ENCODE measurements at regions not wholly inside any gene's neighbourhood (a gene's known extent, or its start where the extent isn't known, plus 50 kb on each side); places are given as distances from the start of the nearest gene placed in this dataset.

DNA sequence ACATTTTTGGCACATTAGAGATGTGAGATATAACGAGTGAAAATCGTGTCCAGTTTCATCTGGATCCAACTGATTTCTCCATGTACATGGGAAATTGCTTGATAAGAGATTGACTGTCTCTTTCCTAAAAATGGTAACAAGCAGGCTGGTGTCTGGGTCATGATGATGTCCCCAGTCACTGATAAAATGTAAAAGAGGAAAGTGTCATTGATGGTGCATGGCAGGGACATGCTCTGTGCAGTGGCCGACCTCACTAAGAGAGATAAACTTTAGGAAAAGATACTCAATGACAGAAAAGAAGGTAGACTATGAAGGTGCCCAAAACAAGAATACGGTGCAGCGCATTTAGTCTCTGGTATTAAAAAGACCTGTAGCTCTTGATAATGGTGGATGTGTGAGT, 1517.5 kb downstream of the RPIA start:
- no TSS peak for BruUV-seq (replicated peaks)
- intact Hi-C loops (cut with micrococcal nuclease): no loop called here

More for the DNA sequence above, 1517.5 kb downstream of the RPIA start:
- Histone ChIP-seq H4K91ac (ENCODE audit: insufficient read depth, low read depth, low read length) (no peak overlapping the region), H3K79me1 (ENCODE audit: low read depth in 1 of 2, low read length in 2 of 2) (no peaks in the 10 kb centered on the region), H3K9me3 (ENCODE audit: control insufficient read depth, insufficient read depth, low read length) (0 out of 2 replicates have a peak, but pooled peaks cover 3% of the 10 kb centered on the region), H3K14ac (replicated peaks; ENCODE audit: low read depth, low read length) (no peak overlapping the region), H2AK5ac (ENCODE audit: low read depth, low read length) (no peak overlapping the region), H2AK9ac (replicated peaks; ENCODE audit: low read depth, low read length, poor library complexity) (no peak overlapping the region), H3K27me3 (ENCODE audit: control insufficient read depth, insufficient read depth, low read length) (no peaks in the 10 kb centered on the region), H3K36me3 (ENCODE audit: control insufficient read depth, insufficient read depth, low read length) (no peaks in the 10 kb centered on the region), H2AFZ (replicated peaks; ENCODE audit: low read length, poor library complexity) (no peak overlapping the region), H2BK5ac (ENCODE audit: low read depth, low read length, poor library complexity, severe bottlenecking) (no peak overlapping the region), H2BK15ac (ENCODE audit: low read depth, low read length) (no peak overlapping the region), H4K8ac (ENCODE audit: low read depth in 2 of 2, low read length in 2 of 2) (no peak overlapping the region), H3K9me1 (ENCODE audit: insufficient read depth, low read length) (no peaks in the 10 kb centered on the region), H3K56ac (ENCODE audit: extremely low read depth, insufficient read depth, low read length) (no peak overlapping the region), H3K27ac (ENCODE audit: insufficient read depth, low read length) (no peak overlapping the region), H4K20me1 (ENCODE audit: insufficient read depth, low read length) (no peaks in the 10 kb centered on the region), H3K4ac (ENCODE audit: low read depth, low read length) (no peak overlapping the region), H3K4me2 (ENCODE audit: low read depth, low read length) (no peak overlapping the region), H3K18ac (ENCODE audit: low read depth, low read length) (no peak overlapping the region), H3K4me1 (ENCODE audit: control insufficient read depth, insufficient read depth, low read length) (no peaks in the 10 kb centered on the region), H3K23ac (ENCODE audit: low read depth, low read length) (no peak overlapping the region), H3K9ac (ENCODE audit: low read depth, low read length) (no peak overlapping the region), H2BK120ac (ENCODE audit: low read depth, low read length) (no peak overlapping the region), H2BK20ac (ENCODE audit: low read depth, low read length) (no peak overlapping the region), H4K5ac (ENCODE audit: low read depth, low read length) (no peak overlapping the region), H3K4me3 (ENCODE audit: insufficient read depth, low read depth, low read length) (no peak overlapping the region)
- ChIA-PET POLR2A (ENCODE audit: unreplicated experiment) (no interaction called here), CTCF (no interaction called here)
- dilution Hi-C loops (cut with HindIII; ENCODE audit: low sequenced_read_pairs, unreplicated experiment): no loop called here
- DNase-seq (no peak), ATAC-seq (ENCODE audit: low read depth) (no peak)
- no peak for TF ChIP-seq FOS (IDR thresholded peaks at IDR 0.05; ENCODE audit: low read depth, low read length)
- TF ChIP-seq RAD21 (IDR thresholded peaks at IDR 0.05; ENCODE audit: low read length): no peak
- no peak for TF ChIP-seq USF2 (IDR thresholded peaks at IDR 0.05; ENCODE audit: low read depth, low read length)
- no peak for TF ChIP-seq SMC3 (IDR thresholded peaks at IDR 0.05; ENCODE audit: low read depth, low read length)
- TF ChIP-seq MAZ (IDR thresholded peaks at IDR 0.05; ENCODE audit: borderline replicate concordance, low read depth, low read length): no peak
- TF ChIP-seq, protein P1, sequence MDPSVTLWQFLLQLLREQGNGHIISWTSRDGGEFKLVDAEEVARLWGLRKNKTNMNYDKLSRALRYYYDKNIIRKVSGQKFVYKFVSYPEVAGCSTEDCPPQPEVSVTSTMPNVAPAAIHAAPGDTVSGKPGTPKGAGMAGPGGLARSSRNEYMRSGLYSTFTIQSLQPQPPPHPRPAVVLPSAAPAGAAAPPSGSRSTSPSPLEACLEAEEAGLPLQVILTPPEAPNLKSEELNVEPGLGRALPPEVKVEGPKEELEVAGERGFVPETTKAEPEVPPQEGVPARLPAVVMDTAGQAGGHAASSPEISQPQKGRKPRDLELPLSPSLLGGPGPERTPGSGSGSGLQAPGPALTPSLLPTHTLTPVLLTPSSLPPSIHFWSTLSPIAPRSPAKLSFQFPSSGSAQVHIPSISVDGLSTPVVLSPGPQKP (IDR thresholded peaks at IDR 0.05; ENCODE audit: borderline replicate concordance, low read depth, low read length): no peak
- no peak for TF ChIP-seq CHD1 (IDR thresholded peaks at IDR 0.05; ENCODE audit: low read depth, low read length)
- TF ChIP-seq, protein P2, sequence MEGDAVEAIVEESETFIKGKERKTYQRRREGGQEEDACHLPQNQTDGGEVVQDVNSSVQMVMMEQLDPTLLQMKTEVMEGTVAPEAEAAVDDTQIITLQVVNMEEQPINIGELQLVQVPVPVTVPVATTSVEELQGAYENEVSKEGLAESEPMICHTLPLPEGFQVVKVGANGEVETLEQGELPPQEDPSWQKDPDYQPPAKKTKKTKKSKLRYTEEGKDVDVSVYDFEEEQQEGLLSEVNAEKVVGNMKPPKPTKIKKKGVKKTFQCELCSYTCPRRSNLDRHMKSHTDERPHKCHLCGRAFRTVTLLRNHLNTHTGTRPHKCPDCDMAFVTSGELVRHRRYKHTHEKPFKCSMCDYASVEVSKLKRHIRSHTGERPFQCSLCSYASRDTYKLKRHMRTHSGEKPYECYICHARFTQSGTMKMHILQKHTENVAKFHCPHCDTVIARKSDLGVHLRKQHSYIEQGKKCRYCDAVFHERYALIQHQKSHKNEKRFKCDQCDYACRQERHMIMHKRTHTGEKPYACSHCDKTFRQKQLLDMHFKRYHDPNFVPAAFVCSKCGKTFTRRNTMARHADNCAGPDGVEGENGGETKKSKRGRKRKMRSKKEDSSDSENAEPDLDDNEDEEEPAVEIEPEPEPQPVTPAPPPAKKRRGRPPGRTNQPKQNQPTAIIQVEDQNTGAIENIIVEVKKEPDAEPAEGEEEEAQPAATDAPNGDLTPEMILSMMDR (conservative IDR thresholded peaks at IDR 0.05; ENCODE audit: low read depth, low read length): no peak
- TF ChIP-seq RFX5 (IDR thresholded peaks at IDR 0.05; ENCODE audit: low read depth, low read length): no peak
- no peak for TF ChIP-seq BHLHE40 (IDR thresholded peaks at IDR 0.05; ENCODE audit: low read depth, low read length)
- in situ Hi-C loops (cut with MboI; ENCODE audit: low sequenced_read_pairs): no loop called here
- WGBS, 2 experiments (ENCODE audit: extremely low coverage in 2 of 2, insufficient read length in 1 of 2): no CpG with 5 or more reads among the region's 5 CpGs
